ENCODE measurements at regions not wholly inside any gene's neighbourhood (a gene's known extent, or its start where the extent isn't known, plus 50 kb on each side); places are given as distances from the start of the nearest gene placed in this dataset.

- Histone ChIP-seq H3K4me3 (ENCODE audit: low read length) (no peak overlapping the region), H3K4me1 (ENCODE audit: insufficient read depth, low read length) (peaks cover 3% of the 10 kb centered on the region; the same call in 1 of the 2 replicates), H3K27me3 (ENCODE audit: insufficient read depth, low read length) (no peaks in the 10 kb centered on the region), H3K27ac (ENCODE audit: low read length) (no peak overlapping the region), H3K9me3 (ENCODE audit: insufficient read depth, low read depth, low read length) (no peaks in the 10 kb centered on the region), H3K36me3 (ENCODE audit: insufficient read depth, low read depth, low read length) (no peaks in the 10 kb centered on the region), H3K9ac (ENCODE audit: low read depth, low read length) (no peak overlapping the region)
These were observed 213.4 kb upstream of the JADE1 start for GRCh38 chr4:128596115-128596514.

- H3K36me3 ChIP-seq (ENCODE audit: insufficient read depth, low read depth, low read length) = no peaks in the 10 kb centered on the region
- no peak overlapping the region for H3K9ac ChIP-seq (ENCODE audit: low read depth, low read length)
- H3K9me3 ChIP-seq (ENCODE audit: insufficient read depth, low read depth, low read length) = no peaks in the 10 kb centered on the region
- no peak overlapping the region for H3K27ac ChIP-seq (ENCODE audit: low read length)
- H3K4me3 ChIP-seq (ENCODE audit: low read length) = no peak overlapping the region
- H3K27me3 ChIP-seq (ENCODE audit: insufficient read depth, low read length) = no peaks in the 10 kb centered on the region
- H3K4me1 ChIP-seq (ENCODE audit: insufficient read depth, low read length) = no peaks in the 10 kb centered on the region
These were observed 218.0 kb upstream of the JADE1 start for GRCh38 chr4:128591482-128591881.

- H3K9me3 ChIP-seq (ENCODE audit: insufficient read depth, low read depth, low read length) = no peaks in the 10 kb centered on the region
- no peak overlapping the region for H3K27ac ChIP-seq (ENCODE audit: low read length)
- H3K9ac ChIP-seq (ENCODE audit: low read depth, low read length) = no peak overlapping the region
- no peak overlapping the region for H3K4me3 ChIP-seq (ENCODE audit: low read length)
- no peaks in the 10 kb centered on the region for H3K36me3 ChIP-seq (ENCODE audit: insufficient read depth, low read depth, low read length)
- H3K4me1 ChIP-seq (ENCODE audit: insufficient read depth, low read length) = no peaks in the 10 kb centered on the region
- no peaks in the 10 kb centered on the region for H3K27me3 ChIP-seq (ENCODE audit: insufficient read depth, low read length)
These were observed 218.7 kb upstream of the JADE1 start for GRCh38 chr4:128590773-128591172.

GRCh38 chr4:128590034-128590740 is 219.3 kb upstream of the JADE1 start:
- Histone ChIP-seq H3K36me3 (ENCODE audit: insufficient read depth, low read depth, low read length) (no peaks in the 10 kb centered on the region), H3K27ac (ENCODE audit: low read length) (no peak overlapping the region), H3K9me3 (ENCODE audit: insufficient read depth, low read depth, low read length) (no peaks in the 10 kb centered on the region), H3K9ac (ENCODE audit: low read depth, low read length) (no peak overlapping the region), H3K4me1 (ENCODE audit: insufficient read depth, low read length) (no peaks in the 10 kb centered on the region), H3K27me3 (ENCODE audit: insufficient read depth, low read length) (no peaks in the 10 kb centered on the region), H3K4me3 (ENCODE audit: low read length) (no peak overlapping the region)

GRCh38 chr4:128589384-128589965 is 220.0 kb upstream of the JADE1 start:
- no peak overlapping the region for H3K27ac ChIP-seq (ENCODE audit: low read length)
- no peak overlapping the region for H3K4me3 ChIP-seq (ENCODE audit: low read length)
- H3K36me3 ChIP-seq (ENCODE audit: insufficient read depth, low read depth, low read length) = no peaks in the 10 kb centered on the region
- H3K9ac ChIP-seq (ENCODE audit: low read depth, low read length) = no peak overlapping the region
- H3K4me1 ChIP-seq (ENCODE audit: insufficient read depth, low read length) = no peaks in the 10 kb centered on the region
- no peaks in the 10 kb centered on the region for H3K27me3 ChIP-seq (ENCODE audit: insufficient read depth, low read length)
- H3K9me3 ChIP-seq (ENCODE audit: insufficient read depth, low read depth, low read length) = no peaks in the 10 kb centered on the region

GRCh38 chr4:128587382-128587781 is 222.1 kb upstream of the JADE1 start:
- Histone ChIP-seq H3K27me3 (ENCODE audit: insufficient read depth, low read length) (no peaks in the 10 kb centered on the region), H3K4me3 (ENCODE audit: low read length) (no peak overlapping the region)

GRCh38 chr4:128583753-128584712 is 225.5 kb upstream of the JADE1 start:
- no peaks in the 10 kb centered on the region for H3K36me3 ChIP-seq (ENCODE audit: insufficient read depth, low read depth, low read length)
- no peak overlapping the region for H3K4me3 ChIP-seq (ENCODE audit: low read length)
- H3K9me3 ChIP-seq (ENCODE audit: insufficient read depth, low read depth, low read length) = no peaks in the 10 kb centered on the region
- H3K4me1 ChIP-seq (ENCODE audit: insufficient read depth, low read length) = no peaks in the 10 kb centered on the region
- H3K27me3 ChIP-seq (ENCODE audit: insufficient read depth, low read length) = no peaks in the 10 kb centered on the region
- H3K27ac ChIP-seq (ENCODE audit: low read length) = no peak overlapping the region
- H3K9ac ChIP-seq (ENCODE audit: low read depth, low read length) = no peak overlapping the region

More at GRCh38 chr4:128587382-128587781, 222.1 kb upstream of the JADE1 start:
- Histone ChIP-seq H3K27ac (ENCODE audit: low read length) (no peak overlapping the region), H3K4me1 (ENCODE audit: insufficient read depth, low read length) (no peaks in the 10 kb centered on the region), H3K9ac (ENCODE audit: low read depth, low read length) (no peak overlapping the region), H3K9me3 (ENCODE audit: insufficient read depth, low read depth, low read length) (no peaks in the 10 kb centered on the region), H3K36me3 (ENCODE audit: insufficient read depth, low read depth, low read length) (no peaks in the 10 kb centered on the region)

GRCh38 chr4:128582427-128582870 is 227.1 kb upstream of the JADE1 start:
- Histone ChIP-seq H3K36me3 (ENCODE audit: insufficient read depth, low read depth, low read length) (no peaks in the 10 kb centered on the region), H3K9me3 (ENCODE audit: insufficient read depth, low read depth, low read length) (no peaks in the 10 kb centered on the region), H3K4me1 (ENCODE audit: insufficient read depth, low read length) (no peaks in the 10 kb centered on the region), H3K27me3 (ENCODE audit: insufficient read depth, low read length) (no peaks in the 10 kb centered on the region), H3K4me3 (ENCODE audit: low read length) (no peak overlapping the region), H3K9ac (ENCODE audit: low read depth, low read length) (no peak overlapping the region), H3K27ac (ENCODE audit: low read length) (no peak overlapping the region)

GRCh38 chr4:128579154-128579853 is 230.2 kb upstream of the JADE1 start:
- Histone ChIP-seq H3K4me3 (ENCODE audit: low read length) (no peak overlapping the region), H3K36me3 (ENCODE audit: insufficient read depth, low read depth, low read length) (no peaks in the 10 kb centered on the region), H3K27me3 (ENCODE audit: insufficient read depth, low read length) (no peaks in the 10 kb centered on the region), H3K4me1 (ENCODE audit: insufficient read depth, low read length) (peaks cover 2% of the 10 kb centered on the region; the same call in 1 of the 2 replicates), H3K9me3 (ENCODE audit: insufficient read depth, low read depth, low read length) (no peaks in the 10 kb centered on the region), H3K27ac (ENCODE audit: low read length) (no peak overlapping the region), H3K9ac (ENCODE audit: low read depth, low read length) (no peak overlapping the region)

GRCh38 chr4:128574706-128575105 is 234.8 kb upstream of the JADE1 start:
- no peak overlapping the region for H3K27ac ChIP-seq (ENCODE audit: low read length)
- H3K4me1 ChIP-seq (ENCODE audit: insufficient read depth, low read length) = peaks cover 9% of the 10 kb centered on the region

GRCh38 chr4:128573781-128574508 is 235.6 kb upstream of the JADE1 start:
- no peaks in the 10 kb centered on the region for H3K36me3 ChIP-seq (ENCODE audit: insufficient read depth, low read depth, low read length)
- no peak overlapping the region for H3K9ac ChIP-seq (ENCODE audit: low read depth, low read length)
- H3K4me3 ChIP-seq (ENCODE audit: low read length) = no peak overlapping the region
- H3K9me3 ChIP-seq (ENCODE audit: insufficient read depth, low read depth, low read length) = no peaks in the 10 kb centered on the region
- peaks cover 9% of the 10 kb centered on the region for H3K4me1 ChIP-seq (ENCODE audit: insufficient read depth, low read length)
- no peak overlapping the region for H3K27ac ChIP-seq (ENCODE audit: low read length)
- H3K27me3 ChIP-seq (ENCODE audit: insufficient read depth, low read length) = no peaks in the 10 kb centered on the region

More at GRCh38 chr4:128574706-128575105, 234.8 kb upstream of the JADE1 start:
- Histone ChIP-seq H3K36me3 (ENCODE audit: insufficient read depth, low read depth, low read length) (no peaks in the 10 kb centered on the region), H3K9me3 (ENCODE audit: insufficient read depth, low read depth, low read length) (no peaks in the 10 kb centered on the region), H3K27me3 (ENCODE audit: insufficient read depth, low read length) (no peaks in the 10 kb centered on the region), H3K4me3 (ENCODE audit: low read length) (no peak overlapping the region), H3K9ac (ENCODE audit: low read depth, low read length) (no peak overlapping the region)
